ENCODE measurements at regions not wholly inside any gene's neighbourhood (a gene's known extent, or its start where the extent isn't known, plus 50 kb on each side); places are given as distances from the start of the nearest gene placed in this dataset.
A peak's percentile ranks its signal among the peaks of the same experiment; 100 is the strongest.

- peak; percentile 70 for DNase-seq
Observed at GRCh38 chr21:31564439-31564838, 95.1 kb upstream of the SOD1 start.

GRCh38 chr21:31560479-31560878, 99.0 kb upstream of the SOD1 start:
- no peak for DNase-seq

GRCh38 chr21:31559368-31560119, 99.9 kb upstream of the SOD1 start:
- peak; percentile 98 for DNase-seq

- peak; percentile 97 for DNase-seq
Observed at GRCh38 chr21:31558962-31559367, 100.5 kb upstream of the SOD1 start.

GRCh38 chr21:31558189-31558961, 101.1 kb upstream of the SOD1 start:
- peak; percentile 39 for DNase-seq

- DNase-seq: no peak
Observed at GRCh38 chr21:31557421-31558188, 101.9 kb upstream of the SOD1 start.

- no peak for DNase-seq
Observed at GRCh38 chr21:31556662-31557061, 102.8 kb upstream of the SOD1 start.

- DNase-seq: no peak
Observed at GRCh38 chr21:31555741-31556191, 103.7 kb upstream of the SOD1 start.

- DNase-seq: peak; percentile 49
Observed at GRCh38 chr21:31554511-31555022, 104.9 kb upstream of the SOD1 start.

- no peak for DNase-seq
Observed at GRCh38 chr21:31553926-31554325, 105.6 kb upstream of the SOD1 start.

- DNase-seq: no peak
Observed at GRCh38 chr21:31553461-31553860, 106.0 kb upstream of the SOD1 start.

- DNase-seq: no peak
Observed at GRCh38 chr21:31552826-31553225, 106.7 kb upstream of the SOD1 start.

GRCh38 chr21:31550070-31550469, 109.4 kb upstream of the SOD1 start:
- DNase-seq: no peak

- DNase-seq: no peak
Observed at GRCh38 chr21:31548688-31549087, 110.8 kb upstream of the SOD1 start.

- no peak for DNase-seq
Observed at GRCh38 chr21:31546443-31547170, 112.9 kb upstream of the SOD1 start.

- no peak for DNase-seq
Observed at GRCh38 chr21:31545036-31545435, 114.5 kb upstream of the SOD1 start.

- no peak for DNase-seq
Observed at GRCh38 chr21:31543191-31543590, 116.3 kb upstream of the SOD1 start.

- DNase-seq: no peak
Observed at GRCh38 chr21:31538816-31539215, 120.7 kb upstream of the SOD1 start.

GRCh38 chr21:31537872-31538576, 121.5 kb upstream of the SOD1 start:
- DNase-seq: no peak

- DNase-seq: no peak
Observed at GRCh38 chr21:31536138-31536537, 123.4 kb upstream of the SOD1 start.

GRCh38 chr21:31531967-31532366, 127.5 kb upstream of the SOD1 start:
- DNase-seq: no peak

Measured in fibroblast of skin of right biceps (primary cell).